HL-60 (cell line): ENCODE measurements at regions not wholly inside any gene's neighbourhood (a gene's known extent, or its start where the extent isn't known, plus 50 kb on each side); places are given as distances from the start of the nearest gene placed in this dataset.

Experiments used
- GABPA ChIP-seq: IDR thresholded peaks from 2 replicates; pipeline ENCODE4 v1.6.1; 2012; ENCODE audit warnings: low read depth
- POLR2AphosphoS5 ChIP-seq: IDR thresholded peaks from 2 replicates; pipeline ENCODE4 v1.6.1; 2012; ENCODE audit warnings: low read depth
- REST ChIP-seq: IDR thresholded peaks from 2 replicates; pipeline ENCODE4 v1.6.1; 2012; ENCODE audit warnings: low read depth; ENCODE audit not compliant: insufficient replicate concordance
- TF ChIP-seq, protein P1 (sequence below): IDR thresholded peaks from one replicate; pipeline ENCODE4 v1.5.1; 2011; ENCODE audit warnings: low read length, control low read depth, inconsistent platforms; ENCODE audit not compliant: insufficient read depth

GRCh38 chr9:106038266-106039001 is 344.1 kb downstream of the TMEM38B start:
- TF ChIP-seq, protein P1, sequence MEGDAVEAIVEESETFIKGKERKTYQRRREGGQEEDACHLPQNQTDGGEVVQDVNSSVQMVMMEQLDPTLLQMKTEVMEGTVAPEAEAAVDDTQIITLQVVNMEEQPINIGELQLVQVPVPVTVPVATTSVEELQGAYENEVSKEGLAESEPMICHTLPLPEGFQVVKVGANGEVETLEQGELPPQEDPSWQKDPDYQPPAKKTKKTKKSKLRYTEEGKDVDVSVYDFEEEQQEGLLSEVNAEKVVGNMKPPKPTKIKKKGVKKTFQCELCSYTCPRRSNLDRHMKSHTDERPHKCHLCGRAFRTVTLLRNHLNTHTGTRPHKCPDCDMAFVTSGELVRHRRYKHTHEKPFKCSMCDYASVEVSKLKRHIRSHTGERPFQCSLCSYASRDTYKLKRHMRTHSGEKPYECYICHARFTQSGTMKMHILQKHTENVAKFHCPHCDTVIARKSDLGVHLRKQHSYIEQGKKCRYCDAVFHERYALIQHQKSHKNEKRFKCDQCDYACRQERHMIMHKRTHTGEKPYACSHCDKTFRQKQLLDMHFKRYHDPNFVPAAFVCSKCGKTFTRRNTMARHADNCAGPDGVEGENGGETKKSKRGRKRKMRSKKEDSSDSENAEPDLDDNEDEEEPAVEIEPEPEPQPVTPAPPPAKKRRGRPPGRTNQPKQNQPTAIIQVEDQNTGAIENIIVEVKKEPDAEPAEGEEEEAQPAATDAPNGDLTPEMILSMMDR: no peak
- TF ChIP-seq REST (no peak), GABPA (no peak), POLR2AphosphoS5 (no peak)
